GM19395 (cell line): ENCODE measurements at regions not wholly inside any gene's neighbourhood (a gene's known extent, or its start where the extent isn't known, plus 50 kb on each side); places are given as distances from the start of the nearest gene placed in this dataset.
"Not testable (repeated sequence)": the region's sequence is repeated elsewhere in the genome, so short reads cannot be mapped to it uniquely, and the experiment has no call there.

Source experiments
- ATAC-seq: cut with Tn5 transposase; IDR thresholded peaks from one replicate; pipeline ENCODE4 v1.9.1; 2021; ENCODE audit warnings: mild to moderate bottlenecking, moderate library complexity; ENCODE audit not compliant: unreplicated experiment

GRCh38 chr4:128457726-128458125 is 170.1 kb upstream of the PGRMC2 start:
- ATAC-seq = no peak

- ATAC-seq = no peak
These were observed 168.6 kb upstream of the PGRMC2 start for GRCh38 chr4:128456171-128456570.

- ATAC-seq = no peak
These were observed 167.9 kb upstream of the PGRMC2 start for GRCh38 chr4:128455480-128455879.

- no peak for ATAC-seq
These were observed 167.3 kb upstream of the PGRMC2 start for GRCh38 chr4:128454881-128455280.

GRCh38 chr4:128454281-128454871 is 166.8 kb upstream of the PGRMC2 start:
- peak; percentile 100 for ATAC-seq

- no peak for ATAC-seq
These were observed 164.8 kb upstream of the PGRMC2 start for GRCh38 chr4:128452415-128452814.

- no peak for ATAC-seq
These were observed 163.8 kb upstream of the PGRMC2 start for GRCh38 chr4:128451270-128451905.

- ATAC-seq = no peak
These were observed 162.9 kb upstream of the PGRMC2 start for GRCh38 chr4:128450326-128451120.

GRCh38 chr4:128449251-128449650 is 161.6 kb upstream of the PGRMC2 start:
- ATAC-seq = no peak

GRCh38 chr4:128444544-128445302 is 157.1 kb upstream of the PGRMC2 start:
- no peak for ATAC-seq

GRCh38 chr4:128440923-128441322 is 153.3 kb upstream of the PGRMC2 start:
- ATAC-seq = no peak

GRCh38 chr4:128437023-128437422 is 149.4 kb upstream of the PGRMC2 start:
- not testable (repeated sequence) for ATAC-seq

GRCh38 chr4:128429023-128429613 is 141.5 kb upstream of the PGRMC2 start:
- ATAC-seq = not testable (repeated sequence)

GRCh38 chr4:128428397-128428796 is 140.8 kb upstream of the PGRMC2 start:
- ATAC-seq = no peak

GRCh38 chr4:128427832-128428366 is 140.3 kb upstream of the PGRMC2 start:
- no peak for ATAC-seq

- ATAC-seq = no peak
These were observed 137.2 kb upstream of the PGRMC2 start for GRCh38 chr4:128424527-128425497.

- ATAC-seq = peak; percentile 82
These were observed 134.7 kb upstream of the PGRMC2 start for GRCh38 chr4:128422296-128422695.

- ATAC-seq = no peak
These were observed 129.3 kb upstream of the PGRMC2 start for GRCh38 chr4:128416921-128417320.

GRCh38 chr4:128410037-128410436 is 122.4 kb upstream of the PGRMC2 start:
- ATAC-seq = no peak
